T-cell (primary cell): ENCODE measurements at regions not wholly inside any gene's neighbourhood (a gene's known extent, or its start where the extent isn't known, plus 50 kb on each side); places are given as distances from the start of the nearest gene placed in this dataset.

Experiments
- ATAC-seq, 4 experiments: fragments of 200-7000 bp in 3 of 4; fragments of 150-1000 bp in 1 of 4; cut with Tn5 transposase; replicated peaks in 1 of 4; 1 replicate in 3 of 4; 2 replicates in 1 of 4; pipeline ENCODE4 v1.10.0; 2021; ENCODE audit warnings: moderate library complexity in 3 of 4, mild to moderate bottlenecking in 2 of 4, moderate number of reproducible peaks in 1 of 4
- CTCF ChIA-PET, 2 donors: fragments of 300-600 bp; sonication (Branson Sonifier 250); formaldehyde crosslinking; loops; one replicate each; lab custom pipeline; 2022; ENCODE audit warnings: antibody characterized with exemption in 2 of 2; lab: Charles Lee
- POLR2A ChIA-PET, 2 donors: fragments of 300-600 bp; sonication (Branson Sonifier 250); formaldehyde crosslinking; loops; one replicate each; lab custom pipeline; 2022; ENCODE audit warnings: antibody characterized with exemption in 2 of 2; lab: Charles Lee
- DNase-seq, 35 experiments: peaks; one replicate each; pipeline versions ENCODE4 v3.0.0 to v3.0.0-alpha.2; 2013 to 2023
- H3K27ac ChIP-seq: one replicate; pipeline ENCODE4 v1.5.1; 2013; ENCODE audit warnings: low read length
- H3K27me3 ChIP-seq, 2 experiments: replicated peaks in 1 of 2; 1 replicate in 1 of 2; 2 replicates in 1 of 2; pipeline versions ENCODE4 v1.6.1 to v1.7.0; 2013; ENCODE audit warnings: low read length in 1 of 2, mixed read lengths in 1 of 2; ENCODE audit not compliant: control insufficient read depth in 2 of 2, insufficient read depth in 2 of 2; ENCODE audit errors: extremely low read depth in 1 of 2
- H3K36me3 ChIP-seq, 2 donors: 1 replicate in 1 of 2; 2 replicates in 1 of 2; pipeline versions ENCODE4 v1.6.1 to v1.7.0; 2013; ENCODE audit warnings: low read length in 1 of 2; ENCODE audit not compliant: control insufficient read depth in 2 of 2, insufficient read depth in 1 of 2; ENCODE audit errors: extremely low read depth in 1 of 2
- H3K4me1 ChIP-seq, 2 experiments: 1 replicate in 1 of 2; 2 replicates in 1 of 2; pipeline versions ENCODE4 v1.6.1 to v1.7.0; 2013; ENCODE audit warnings: low read length in 2 of 2, mixed read lengths in 1 of 2; ENCODE audit not compliant: insufficient read depth in 2 of 2, control insufficient read depth in 1 of 2; ENCODE audit errors: extremely low read depth in 1 of 2
- H3K4me3 ChIP-seq, 2 donors: 1 replicate in 1 of 2; 2 replicates in 1 of 2; pipeline versions ENCODE4 v1.5.1 to v1.7.0; 2013; ENCODE audit warnings: mild to moderate bottlenecking in 2 of 2, low read length in 1 of 2, moderate library complexity in 1 of 2; ENCODE audit not compliant: control insufficient read depth in 1 of 2; ENCODE audit errors: extremely low read depth in 1 of 2
- H3K9me3 ChIP-seq: 2 replicates; pipeline ENCODE4 v1.7.0; 2013
- H3K27ac Mint-ChIP-seq, 2 donors: one replicate each; pipeline ENCODE4 v1.8.0; 2020 to 2021; ENCODE audit warnings: mild to moderate bottlenecking in 2 of 2, mixed read lengths in 2 of 2
- H3K27me3 Mint-ChIP-seq, 2 donors: one replicate each; pipeline ENCODE4 v1.8.0; 2021 to 2022; ENCODE audit warnings: mixed read lengths in 2 of 2
- H3K36me3 Mint-ChIP-seq: one replicate; pipeline ENCODE4 v1.8.0; 2021; ENCODE audit warnings: mixed read lengths
- H3K4me1 Mint-ChIP-seq, 3 donors: one replicate each; pipeline ENCODE4 v1.8.0; 2020 to 2022; ENCODE audit warnings: mixed read lengths in 3 of 3, mild to moderate bottlenecking in 1 of 3
- H3K4me3 Mint-ChIP-seq, 3 donors: one replicate each; pipeline ENCODE4 v1.8.0; 2020 to 2022; ENCODE audit warnings: mild to moderate bottlenecking in 3 of 3, mixed read lengths in 3 of 3, moderate library complexity in 3 of 3
- H3K9me3 Mint-ChIP-seq, 3 donors: one replicate each; pipeline ENCODE4 v1.8.0; 2020 to 2022; ENCODE audit warnings: mixed read lengths in 3 of 3
- WGBS: methylation state at CpG from one replicate; pipeline ENCODE4 v1.1.5; 2013; ENCODE audit warnings: missing lambda C conversion rate; ENCODE audit not compliant: insufficient coverage; 5-methylcytosine and 5-hydroxymethylcytosine counted together

- CTCF ChIA-PET: no interaction called here
- Mint-ChIP-seq H3K36me3 (peaks cover 2% of the 10 kb centered on the region), H3K4me3 (no peak overlapping the region), H3K9me3 (peaks cover 6 to 17% (median 8%) of the 10 kb centered on the region in 3 donors), H3K27ac (no peak overlapping the region), H3K27me3 (peaks cover 0 to 4% of the 10 kb centered on the region in 2 donors), H3K4me1 (no peaks in the 10 kb centered on the region)
- no peaks in the 10 kb centered on the region for H3K9me3 ChIP-seq
- ATAC-seq (no peak), DNase-seq (no peak)
- POLR2A ChIA-PET: no interaction called here
- no peak overlapping the region for H3K27ac ChIP-seq
- H3K36me3 ChIP-seq: no peaks in the 10 kb centered on the region
- H3K27me3 ChIP-seq: peaks cover 0 to 15% of the 10 kb centered on the region in 2 experiments
- WGBS: no CpG with 5 or more reads among the region's 2 CpGs
- H3K4me1 ChIP-seq: no peaks in the 10 kb centered on the region
- H3K4me3 ChIP-seq: no peak overlapping the region
Observed at GRCh38 chr3:13177236-13177635, 104.0 kb upstream of the IQSEC1 start.

GRCh38 chr3:13176445-13176844 lies 103.2 kb upstream of the IQSEC1 start:
- Mint-ChIP-seq H3K4me1 (no peaks in the 10 kb centered on the region), H3K9me3 (peaks cover 6 to 17% (median 8%) of the 10 kb centered on the region in 3 donors), H3K36me3 (peaks cover 2% of the 10 kb centered on the region), H3K4me3 (no peak overlapping the region), H3K27me3 (peaks cover 0 to 4% of the 10 kb centered on the region in 2 donors), H3K27ac (no peak overlapping the region)
- ATAC-seq (no peak), DNase-seq (no peak)
- H3K27ac ChIP-seq: no peak overlapping the region
- no peak overlapping the region for H3K4me3 ChIP-seq
- CTCF ChIA-PET: no interaction called here
- peaks cover 0 to 15% of the 10 kb centered on the region in 2 experiments for H3K27me3 ChIP-seq
- H3K4me1 ChIP-seq: no peaks in the 10 kb centered on the region
- WGBS: 90% methylated on average over 7 of the region's 10 CpGs
- POLR2A ChIA-PET: no interaction called here
- H3K36me3 ChIP-seq: no peaks in the 10 kb centered on the region
- H3K9me3 ChIP-seq: no peaks in the 10 kb centered on the region

GRCh38 chr3:13174803-13175135 lies 101.5 kb upstream of the IQSEC1 start:
- WGBS: 79% methylated on average over 5 of the region's 6 CpGs
- DNase-seq (no peak), ATAC-seq (no peak)
- Mint-ChIP-seq H3K27ac (no peak overlapping the region), H3K36me3 (peaks cover 2% of the 10 kb centered on the region), H3K9me3 (peaks cover 6 to 14% (median 8%) of the 10 kb centered on the region in 3 donors), H3K4me1 (no peaks in the 10 kb centered on the region), H3K4me3 (no peak overlapping the region), H3K27me3 (peaks cover 0 to 4% of the 10 kb centered on the region in 2 donors)
- Histone ChIP-seq H3K27me3 (peaks cover 0 to 13% of the 10 kb centered on the region in 2 experiments), H3K27ac (no peak overlapping the region), H3K4me3 (no peak overlapping the region), H3K36me3 (no peaks in the 10 kb centered on the region), H3K9me3 (no peaks in the 10 kb centered on the region), H3K4me1 (no peaks in the 10 kb centered on the region)
- ChIA-PET CTCF (no interaction called here), POLR2A (no interaction called here)

DNA sequence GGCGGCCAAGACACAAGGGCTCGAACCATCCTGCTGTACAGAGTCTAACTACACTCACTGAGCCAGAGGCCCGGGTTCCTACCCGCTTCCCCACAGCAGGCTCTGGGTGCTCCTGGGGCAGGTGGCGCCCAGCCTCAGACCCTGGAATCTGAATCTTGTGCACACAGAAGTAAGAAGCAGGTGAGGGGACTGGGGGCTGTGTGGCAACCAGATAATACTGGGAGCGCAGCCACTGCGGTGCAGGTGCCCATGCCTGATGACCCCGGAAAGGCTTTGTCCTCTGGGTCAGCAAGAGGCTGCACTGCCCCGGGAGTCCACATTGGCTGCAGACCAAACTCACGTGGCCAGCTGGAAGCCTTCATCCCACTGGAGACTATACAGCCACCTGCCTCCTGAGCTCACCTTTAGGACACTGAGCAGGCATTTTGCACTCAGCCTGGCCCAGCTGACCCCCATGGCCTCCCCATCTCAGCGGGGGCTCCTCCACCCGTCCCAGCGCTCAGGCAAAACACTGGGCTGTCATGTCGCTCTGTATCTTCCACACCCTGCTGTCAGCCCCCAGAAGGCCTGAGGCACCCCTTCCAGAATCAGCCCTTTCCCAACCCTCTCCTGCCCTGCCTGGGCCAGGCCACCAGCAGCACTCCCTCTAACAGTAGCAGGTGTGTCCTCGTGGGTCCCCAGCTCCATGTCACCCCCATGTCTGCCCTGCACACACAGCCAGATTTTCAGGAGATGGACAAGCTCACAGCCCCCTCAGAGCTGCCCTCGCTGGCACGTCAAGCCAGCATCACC lies 101.0 kb upstream of the IQSEC1 start:
- ChIA-PET CTCF (no interaction called here), POLR2A (no interaction called here)
- no peak for ATAC-seq
- Mint-ChIP-seq H3K36me3 (peaks cover 2% of the 10 kb centered on the region), H3K4me3 (no peak overlapping the region), H3K27ac (no peak overlapping the region), H3K27me3 (peaks cover 0 to 4% of the 10 kb centered on the region in 2 donors), H3K4me1 (no peaks in the 10 kb centered on the region), H3K9me3 (peaks cover 5 to 13% (median 8%) of the 10 kb centered on the region in 3 donors)
- H3K4me3 ChIP-seq: no peak overlapping the region
- H3K27me3 ChIP-seq: peaks cover 0 to 12% of the 10 kb centered on the region in 2 experiments
- no peaks in the 10 kb centered on the region for H3K36me3 ChIP-seq
- H3K9me3 ChIP-seq: no peaks in the 10 kb centered on the region
- WGBS: 90% methylated on average over 14 of the region's 17 CpGs
- no peak overlapping the region for H3K27ac ChIP-seq
- H3K4me1 ChIP-seq: no peaks in the 10 kb centered on the region
- DNase-seq: no peak

- H3K27me3 ChIP-seq: peaks cover 0 to 12% of the 10 kb centered on the region in 2 experiments
- no peaks in the 10 kb centered on the region for H3K36me3 ChIP-seq
- H3K27ac ChIP-seq: no peak overlapping the region
- no peaks in the 10 kb centered on the region for H3K4me1 ChIP-seq
- Mint-ChIP-seq H3K36me3 (no peaks in the 10 kb centered on the region), H3K9me3 (peaks cover 0 to 3% (median 0%) of the 10 kb centered on the region in 3 donors), H3K27ac (no peak overlapping the region), H3K27me3 (peaks cover 0 to 4% of the 10 kb centered on the region in 2 donors), H3K4me3 (no peak overlapping the region), H3K4me1 (no peaks in the 10 kb centered on the region)
- 84% methylated on average over 4 of the region's 6 CpGs for WGBS
- ChIA-PET POLR2A (no interaction called here), CTCF (no interaction called here)
- no peak for ATAC-seq
- no peaks in the 10 kb centered on the region for H3K9me3 ChIP-seq
- DNase-seq: no peak
- no peak overlapping the region for H3K4me3 ChIP-seq
Observed at GRCh38 chr3:13173186-13173585, 100.0 kb upstream of the IQSEC1 start.

DNA sequence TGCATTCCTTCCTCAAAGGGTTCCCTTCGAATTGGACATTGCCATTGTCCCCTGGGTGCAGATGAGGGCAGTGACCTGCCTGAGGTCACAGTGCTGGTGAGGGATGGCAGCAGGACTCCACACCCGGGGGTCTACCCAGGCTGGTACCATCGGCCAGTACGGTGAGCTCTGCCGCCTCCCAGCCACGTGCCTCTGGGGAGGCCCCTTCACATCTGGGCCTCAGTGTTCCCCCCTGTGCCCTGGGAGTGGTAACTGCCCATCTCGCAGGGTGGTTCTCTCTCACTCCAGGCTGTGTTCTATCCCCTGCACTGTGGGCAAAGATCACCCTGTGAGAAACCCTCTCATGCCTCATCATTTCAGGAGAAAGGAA lies 99.4 kb upstream of the IQSEC1 start:
- no peak for DNase-seq
- no peak overlapping the region for H3K27ac ChIP-seq
- 83% methylated on average over 5 of the region's 7 CpGs for WGBS
- Mint-ChIP-seq H3K36me3 (no peaks in the 10 kb centered on the region), H3K4me1 (no peaks in the 10 kb centered on the region), H3K9me3 (no peaks in the 10 kb centered on the region), H3K27me3 (peaks cover 0 to 4% of the 10 kb centered on the region in 2 donors), H3K4me3 (no peak overlapping the region), H3K27ac (no peak overlapping the region)
- POLR2A ChIA-PET: no interaction called here
- no peaks in the 10 kb centered on the region for H3K9me3 ChIP-seq
- CTCF ChIA-PET: no interaction called here
- H3K36me3 ChIP-seq: no peaks in the 10 kb centered on the region
- ATAC-seq: no peak
- H3K4me3 ChIP-seq: no peak overlapping the region
- H3K4me1 ChIP-seq: no peaks in the 10 kb centered on the region
- peaks cover 0 to 12% of the 10 kb centered on the region in 2 experiments for H3K27me3 ChIP-seq
